Stimulated activated CD4-positive, alpha-beta T cell treated with anti-CD3 and anti-CD28 coated beads, TNF-alpha, amount 100 ng/mL, for 4 hours (primary cell): ENCODE measurements at regions not wholly inside any gene's neighbourhood (a gene's known extent, or its start where the extent isn't known, plus 50 kb on each side); places are given as distances from the start of the nearest gene placed in this dataset.
"Not testable (repeated sequence)": the region's sequence is repeated elsewhere in the genome, so short reads cannot be mapped to it uniquely, and the experiment has no call there.

Experiments
- DNase-seq, 3 experiments: peaks; one replicate each; pipeline ENCODE4 v3.0.0-alpha.2; 2020; ENCODE audit warnings: low read depth in 3 of 3

DNA sequence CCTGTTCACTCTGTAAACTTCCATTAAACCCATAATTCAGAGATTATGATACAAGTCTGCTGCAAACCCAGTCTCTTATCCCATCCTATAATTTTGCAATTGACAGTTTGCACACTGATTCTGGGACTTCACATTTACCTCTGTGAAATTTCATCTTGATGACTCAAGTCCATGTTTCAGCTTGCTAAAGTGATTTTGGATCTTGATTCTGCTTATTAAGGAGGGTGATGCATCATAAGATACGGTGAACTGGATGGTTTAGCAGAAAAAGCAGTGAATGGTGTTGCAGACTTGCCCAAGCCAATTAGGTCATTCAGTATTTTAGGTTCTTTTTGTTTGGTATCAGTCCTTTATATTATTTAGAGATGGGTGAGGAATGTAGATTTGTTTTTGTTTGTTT, 125.5 kb upstream of the PODXL start:
- DNase-seq, result no peak

DNA sequence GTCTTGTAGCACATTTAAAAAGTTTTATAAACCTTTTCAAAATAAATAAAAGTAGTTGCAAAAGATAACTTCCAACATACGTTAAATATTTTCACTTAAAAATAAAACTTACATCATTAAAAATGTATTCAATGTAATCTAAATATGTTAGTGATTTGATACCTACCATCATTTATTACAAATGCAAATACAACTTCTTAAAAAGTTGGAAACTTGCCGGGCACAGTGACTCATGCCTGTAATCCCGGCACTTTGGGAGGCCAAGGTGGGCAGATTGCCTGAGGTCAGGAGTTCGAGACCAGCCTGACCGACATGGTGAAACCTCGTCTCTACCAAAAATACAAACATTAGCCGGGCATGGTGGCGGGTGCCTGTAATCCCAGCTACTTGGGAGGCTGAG, 122.6 kb upstream of the PODXL start:
- DNase-seq, result not testable (repeated sequence)

DNA sequence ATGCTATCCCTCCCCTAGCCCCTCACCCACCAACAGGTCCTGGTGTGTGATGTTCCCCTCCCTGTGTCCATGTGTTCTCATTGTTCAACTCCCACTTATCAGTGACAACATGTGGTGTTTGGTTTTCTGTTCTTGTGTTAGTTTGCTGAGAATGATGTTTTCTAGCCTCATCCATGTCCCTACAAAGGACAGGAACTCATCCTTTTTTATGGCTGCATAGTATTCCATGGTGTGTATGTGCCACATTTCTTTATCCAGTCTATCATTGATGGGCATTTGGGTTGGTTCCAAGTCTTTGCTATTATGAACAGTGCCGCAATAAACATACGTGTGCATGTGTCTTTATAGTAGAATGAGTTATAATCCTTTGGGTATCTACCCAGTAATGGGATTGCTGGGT, 120.4 kb upstream of the PODXL start:
- not testable (repeated sequence) for DNase-seq

DNA sequence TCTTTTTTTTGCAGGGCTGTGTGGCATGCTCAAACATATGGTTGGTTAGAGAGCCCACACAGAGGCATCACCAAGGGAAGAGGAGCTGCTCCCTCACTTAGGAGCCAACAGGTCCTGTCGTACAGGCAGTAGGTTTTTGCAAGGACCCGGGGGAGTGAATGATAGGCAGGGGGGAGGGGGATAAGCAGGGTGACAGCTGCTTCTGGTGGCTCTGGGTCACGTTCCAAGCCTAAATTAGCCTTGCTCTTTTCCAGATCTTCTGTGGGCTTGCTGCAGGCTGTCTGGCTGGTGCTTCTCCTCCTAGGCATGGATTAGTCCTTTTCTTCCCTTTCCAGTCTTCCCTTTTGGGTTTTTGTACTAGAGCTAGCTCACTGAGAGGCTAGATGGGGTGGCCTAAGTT, 117.7 kb upstream of the PODXL start:
- DNase-seq, result no peak

DNA sequence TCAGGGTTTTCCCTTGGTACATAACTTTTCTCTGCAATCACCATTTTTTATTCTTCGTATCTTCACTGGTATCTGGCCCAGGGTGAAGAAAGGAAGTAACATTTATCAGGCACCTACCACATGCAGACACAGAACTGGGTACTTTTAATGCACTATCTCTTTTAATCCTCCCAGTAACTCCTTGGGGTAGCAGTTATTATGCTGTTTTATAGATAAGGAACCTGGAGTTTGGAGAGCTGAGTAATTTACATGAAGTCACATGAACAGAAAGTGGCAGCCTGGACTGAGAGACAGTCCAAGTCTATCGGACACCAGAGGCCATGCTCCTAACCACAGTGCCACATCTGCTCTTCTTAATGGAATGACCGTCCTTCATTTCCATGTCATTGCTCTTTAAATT, 117.1 kb upstream of the PODXL start:
- DNase-seq, result no peak

DNA sequence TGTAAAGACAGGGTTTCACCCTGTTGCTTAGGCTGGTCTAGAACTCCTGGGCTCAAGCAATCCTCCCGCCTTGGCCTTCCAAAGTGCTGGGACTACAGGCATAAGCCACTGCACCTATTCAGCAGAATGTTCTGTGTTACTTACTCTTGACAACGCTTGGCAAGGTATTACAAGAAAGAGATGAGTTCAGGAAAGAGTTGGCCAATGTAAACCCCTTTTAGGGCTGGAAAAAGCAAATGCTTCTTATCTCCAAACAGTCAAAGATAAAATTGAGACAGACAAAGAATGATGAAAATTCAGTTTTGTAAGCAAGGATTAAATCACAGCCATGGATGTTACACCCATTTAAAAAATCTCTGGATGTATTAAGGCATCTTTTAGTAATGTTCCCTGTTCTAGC, 114.0 kb upstream of the PODXL start:
- no peak for DNase-seq

DNA sequence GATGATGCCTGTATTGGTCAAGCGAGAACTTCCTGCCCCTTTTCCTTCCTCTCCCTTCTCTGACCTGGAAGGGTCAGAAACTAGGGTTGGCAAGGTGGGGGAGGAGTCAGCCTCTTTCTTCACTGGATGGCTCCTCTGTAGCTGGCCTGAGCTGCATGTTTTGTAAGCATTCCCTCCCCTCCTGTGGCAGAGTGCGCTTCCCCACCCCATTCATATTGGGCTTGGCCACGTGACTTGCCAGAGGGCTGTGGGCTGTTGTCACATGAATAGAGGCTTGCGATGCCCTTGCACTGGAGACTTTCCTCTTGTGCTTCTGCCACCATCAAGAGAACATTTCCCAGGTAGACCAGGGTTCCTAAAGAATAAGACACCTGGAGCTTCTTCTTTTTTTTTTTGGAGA, 111.3 kb upstream of the PODXL start:
- no peak for DNase-seq

DNA sequence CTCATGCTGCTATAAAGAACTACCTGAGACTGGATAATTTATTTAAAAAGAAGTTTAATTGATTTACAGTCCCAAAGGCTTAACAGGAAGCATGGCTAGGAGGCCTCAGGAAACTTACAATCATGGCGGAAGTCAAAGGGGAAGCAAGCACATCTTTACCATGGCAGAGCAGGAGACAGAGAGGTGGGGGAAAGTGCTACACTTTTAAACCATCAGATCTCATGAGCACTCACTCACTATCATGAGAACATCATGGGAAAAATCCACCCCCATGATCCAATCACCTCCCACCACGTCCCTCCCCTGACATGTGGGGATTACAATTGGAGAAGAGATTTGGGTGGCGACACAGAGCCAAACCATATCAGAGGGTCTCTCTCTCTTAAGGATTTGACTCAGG, 108.6 kb upstream of the PODXL start:
- no peak for DNase-seq

DNA sequence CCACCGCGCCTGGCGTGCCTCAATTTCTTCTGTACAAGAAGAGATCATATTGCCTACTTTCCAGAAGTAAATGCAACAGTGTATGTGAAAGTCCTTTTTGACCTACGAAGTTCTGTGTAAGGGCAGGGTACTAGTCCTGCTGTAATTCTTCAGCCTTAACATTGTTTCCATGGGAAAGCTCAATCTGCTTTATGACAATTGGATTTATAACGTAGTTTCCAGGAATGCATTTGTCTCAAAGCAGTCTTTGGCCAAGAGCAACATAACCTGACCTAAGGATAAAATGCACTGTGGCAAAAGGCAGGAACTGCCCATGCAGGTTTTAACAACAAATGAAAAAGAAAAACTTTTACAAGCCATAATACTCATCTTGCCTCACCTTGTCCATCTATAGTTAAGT, 108.1 kb upstream of the PODXL start:
- DNase-seq, result no peak

DNA sequence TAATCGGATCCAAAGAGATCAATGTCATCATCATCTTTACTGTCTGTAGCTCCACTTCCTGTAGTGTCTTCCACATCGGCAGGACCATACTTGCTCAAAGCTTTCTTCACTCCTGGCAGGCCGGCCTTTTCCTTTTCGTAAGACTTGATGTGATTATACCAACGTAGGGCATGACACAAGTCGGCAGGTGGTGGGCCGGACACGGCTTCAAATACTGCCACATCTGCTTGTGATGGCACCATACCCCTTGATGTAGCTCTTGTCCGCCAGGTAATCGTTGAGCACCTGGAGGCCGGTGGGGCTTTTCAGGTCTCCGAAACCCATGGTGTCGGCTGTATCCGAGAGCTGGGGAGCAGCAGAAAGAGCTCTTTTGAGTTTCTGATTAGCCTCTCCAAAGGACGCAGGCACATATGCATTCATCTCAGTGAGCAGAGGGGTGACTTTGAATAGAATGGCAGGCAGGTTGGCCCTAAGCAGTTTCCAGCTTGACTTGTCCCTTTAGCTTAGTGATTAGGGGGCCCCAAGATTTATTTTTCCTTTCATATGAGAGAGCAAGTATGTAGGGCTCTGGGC, 106.0 kb upstream of the PODXL start:
- not testable (repeated sequence) for DNase-seq

DNA sequence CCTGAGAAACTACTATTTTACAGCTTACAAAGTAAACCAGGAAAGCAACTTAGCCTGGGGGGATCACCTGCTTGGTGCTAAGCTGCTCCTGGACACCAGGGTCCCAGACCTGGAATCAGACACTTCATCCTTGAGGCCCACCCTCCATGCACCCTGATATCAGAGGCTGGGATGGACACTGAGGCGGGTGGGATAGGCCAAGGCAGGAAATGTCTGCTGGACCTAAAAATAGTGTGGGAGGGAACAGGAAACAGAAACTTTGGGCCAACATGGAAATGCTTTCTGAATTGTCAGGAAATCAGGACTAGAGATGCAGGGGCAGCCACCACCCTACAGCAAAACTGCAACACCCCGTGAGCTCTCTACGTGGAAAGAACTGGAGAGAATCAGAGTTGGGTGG, 101.5 kb upstream of the PODXL start:
- DNase-seq, result no peak

DNA sequence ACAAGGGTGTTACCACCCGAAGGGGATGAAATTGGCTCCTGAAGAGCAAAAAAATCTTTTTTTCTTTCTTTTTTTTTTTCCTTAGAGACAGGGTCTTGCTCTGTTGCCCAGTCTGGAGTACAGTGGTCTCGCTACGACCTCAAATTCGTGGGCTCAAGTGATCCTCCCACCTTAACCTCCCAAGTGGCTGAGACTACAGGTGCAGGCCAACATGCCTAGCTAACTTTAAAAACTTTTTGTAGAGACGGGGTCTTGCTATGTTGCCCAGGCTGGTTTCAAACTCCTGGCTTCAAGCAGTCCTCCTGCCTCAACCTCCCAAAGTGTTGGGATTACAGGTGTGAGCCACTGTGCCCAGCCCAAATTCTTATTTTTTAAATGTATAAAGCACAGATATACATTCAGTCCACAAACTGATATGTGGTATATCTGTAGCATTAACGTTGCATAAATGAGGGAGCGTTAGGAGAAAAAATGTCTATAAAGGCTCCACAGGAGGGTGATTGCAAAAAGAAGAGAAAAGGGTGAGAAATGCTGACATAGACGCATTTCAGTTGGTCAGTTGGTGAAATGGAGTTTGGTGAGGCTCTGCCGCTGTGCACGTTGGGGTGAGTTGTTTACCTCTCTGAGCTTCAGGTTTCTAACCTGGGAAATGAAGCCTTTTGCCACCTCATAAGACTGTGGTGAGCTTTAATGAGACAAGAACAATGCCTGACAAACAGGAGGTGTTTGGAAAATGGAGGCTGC, 100.7 kb upstream of the PODXL start:
- no peak for DNase-seq

DNA sequence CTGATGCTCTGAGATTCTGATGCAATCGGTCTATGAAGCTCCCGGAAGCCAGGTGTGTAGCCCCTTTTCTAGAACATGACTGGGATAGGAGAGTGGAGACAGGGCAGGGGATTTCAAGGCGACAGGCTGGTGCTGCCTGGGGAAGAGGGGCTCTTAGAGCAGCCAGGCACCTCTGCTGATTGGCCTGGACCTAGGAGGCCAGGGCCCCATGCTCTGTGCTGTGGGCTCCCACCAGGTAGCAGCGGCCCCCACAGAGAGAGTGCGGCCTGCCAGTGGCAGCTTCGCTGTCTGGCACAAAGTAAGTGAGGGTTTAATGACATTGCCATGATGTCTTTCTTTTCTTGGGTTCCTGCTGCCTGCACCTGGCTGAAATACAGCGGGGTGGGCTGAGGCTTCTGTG, 99.4 kb upstream of the PODXL start:
- no peak for DNase-seq

DNA sequence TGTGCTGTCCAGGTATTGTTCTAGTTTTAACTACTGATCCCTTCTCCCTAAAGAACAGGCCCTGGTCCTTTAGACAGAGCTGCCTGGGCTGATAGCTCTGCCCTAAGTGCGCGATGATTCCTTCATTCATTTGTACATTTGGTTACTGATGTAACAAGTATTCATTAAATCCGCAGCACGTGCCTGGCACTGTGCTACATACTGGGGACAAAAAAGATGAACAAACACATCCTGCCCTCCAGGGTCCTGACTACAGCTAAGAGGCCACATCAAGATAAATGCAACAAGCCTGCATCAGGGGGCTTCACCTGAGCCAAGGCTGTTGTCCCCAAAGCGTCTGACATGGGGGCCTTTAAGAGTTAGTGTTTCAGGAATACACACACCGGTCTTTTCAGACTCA, 99.0 kb upstream of the PODXL start:
- no peak for DNase-seq

DNA sequence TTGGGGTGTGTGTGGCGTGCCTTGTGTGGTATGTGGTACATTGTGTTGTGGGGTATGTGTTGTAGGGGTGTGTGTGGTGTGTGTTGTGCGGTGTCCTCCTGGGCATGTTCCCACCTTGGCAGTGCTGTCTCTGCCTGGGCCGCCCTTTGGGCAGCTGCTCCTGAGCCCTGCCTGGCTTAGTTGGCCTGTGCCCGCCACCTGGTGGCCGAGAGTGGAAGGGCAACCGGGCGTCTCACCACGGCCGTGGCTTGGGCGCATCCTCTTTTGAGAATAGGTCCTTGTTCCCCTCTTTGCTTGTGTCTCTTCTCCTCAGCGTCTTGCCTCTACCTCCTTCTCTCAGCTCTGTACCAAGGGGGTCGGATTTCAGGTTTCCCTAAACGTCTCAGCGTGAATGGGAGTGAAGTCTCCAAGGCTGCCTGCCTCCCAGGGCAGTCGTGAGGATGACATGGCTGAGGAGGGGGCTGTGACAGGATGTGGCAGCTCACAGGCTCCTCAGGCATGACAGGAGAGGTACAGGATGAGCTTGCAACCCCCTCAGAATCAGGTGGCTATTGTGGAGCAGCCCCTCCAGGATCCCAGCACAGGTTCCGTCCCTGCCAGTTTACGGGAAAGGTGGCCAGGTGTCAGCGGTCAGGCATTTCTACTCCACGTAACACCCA, 98.4 kb upstream of the PODXL start:
- DNase-seq, result peak; percentile 63 to 74 (median 64)

DNA sequence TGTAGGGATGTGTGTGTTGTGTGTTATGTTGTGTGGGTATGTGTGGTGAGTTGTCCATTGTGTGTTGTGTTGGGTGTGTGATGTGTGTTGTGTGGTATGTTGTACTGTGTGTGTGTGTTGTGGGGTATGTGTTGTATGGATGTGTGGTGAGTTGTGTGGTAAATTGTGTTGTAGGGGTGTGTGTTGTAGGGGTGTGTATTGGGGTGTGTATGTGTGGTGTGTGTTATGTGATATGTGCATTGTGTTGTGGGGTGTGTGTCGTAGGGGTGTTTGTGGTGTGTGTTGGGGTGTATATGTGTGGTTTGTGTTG, 97.8 kb upstream of the PODXL start:
- no peak for DNase-seq

DNA sequence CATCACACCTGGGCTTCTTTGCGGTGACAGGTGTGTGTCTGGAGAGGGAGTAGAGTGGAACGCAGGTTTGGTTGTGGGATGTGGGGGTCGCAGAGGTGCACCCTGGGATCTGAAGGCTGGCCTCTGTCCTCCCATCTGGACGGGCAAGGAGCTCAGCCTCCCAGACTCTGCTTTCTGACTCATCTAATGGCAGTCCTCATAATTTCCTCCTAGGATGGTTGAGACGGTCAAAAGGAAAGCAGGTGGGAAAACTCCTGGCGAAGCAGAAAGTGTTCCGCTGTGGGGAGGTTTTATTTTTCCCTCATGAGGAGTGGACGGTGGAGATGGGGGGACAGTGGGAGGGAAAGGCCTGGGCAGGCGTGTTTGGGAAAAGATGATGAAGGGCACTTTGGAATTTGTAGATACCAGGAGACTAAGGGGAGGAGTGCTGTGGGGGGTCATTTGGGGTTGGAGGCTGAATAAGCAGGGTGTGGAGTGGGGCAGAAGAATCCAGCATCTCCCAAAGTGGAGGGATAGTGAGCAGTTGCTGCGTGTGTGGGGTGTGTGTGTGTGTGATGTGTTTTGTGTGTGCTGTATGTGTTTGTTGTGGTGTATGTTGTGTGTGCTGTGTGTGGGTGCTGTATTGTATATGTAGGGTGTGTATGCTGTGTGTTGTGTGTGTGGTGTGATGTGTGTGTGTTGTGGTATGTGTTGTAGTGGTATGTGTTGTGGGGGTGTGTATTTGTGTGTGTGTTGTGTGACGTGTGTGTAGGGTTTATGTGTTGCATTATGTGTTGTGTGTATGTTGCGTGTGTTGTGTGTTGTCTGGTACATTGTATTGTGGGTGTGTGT, 97.2 kb upstream of the PODXL start:
- DNase-seq, result no peak

DNA sequence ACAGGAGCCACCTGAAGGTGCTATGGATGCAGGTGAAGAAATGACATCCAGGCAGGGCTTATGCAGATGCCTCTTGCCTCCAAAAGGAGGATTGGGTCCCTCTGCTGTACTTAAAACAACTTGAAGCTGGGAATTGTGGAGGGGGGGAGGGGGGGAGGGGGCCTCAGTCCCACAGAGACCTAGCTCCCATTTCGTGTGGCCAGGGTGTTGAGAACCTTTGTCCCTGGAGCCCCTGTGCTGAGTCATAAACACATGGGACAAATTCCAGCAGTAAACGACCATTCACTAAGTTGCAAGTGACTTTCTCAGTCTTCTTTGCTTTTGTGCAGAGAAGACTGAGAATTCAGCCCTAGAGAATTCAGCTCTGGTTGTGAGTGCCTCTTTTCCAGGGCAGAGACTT, 96.5 kb upstream of the PODXL start:
- no peak for DNase-seq

DNA sequence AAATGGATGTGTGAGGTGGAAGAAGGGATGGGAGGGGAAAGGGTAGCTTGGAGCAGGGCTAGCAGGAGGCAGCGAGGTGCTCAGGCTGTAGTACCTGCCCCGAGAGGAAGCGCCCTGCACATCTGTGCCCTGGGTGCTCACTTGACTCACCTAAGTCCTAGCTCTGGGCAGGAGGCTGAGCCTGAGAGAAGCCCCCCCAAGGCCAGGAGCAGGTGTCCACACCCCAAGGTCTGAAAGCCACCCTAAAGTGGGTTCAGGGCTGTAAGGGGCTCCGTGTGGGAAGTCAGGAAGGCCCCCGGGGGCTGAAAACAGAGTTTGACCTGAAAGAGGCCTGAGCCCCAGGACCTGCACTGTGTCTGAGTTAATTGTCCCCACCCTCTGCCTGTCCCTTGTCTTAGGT, 95.8 kb upstream of the PODXL start:
- DNase-seq, result no peak

DNA sequence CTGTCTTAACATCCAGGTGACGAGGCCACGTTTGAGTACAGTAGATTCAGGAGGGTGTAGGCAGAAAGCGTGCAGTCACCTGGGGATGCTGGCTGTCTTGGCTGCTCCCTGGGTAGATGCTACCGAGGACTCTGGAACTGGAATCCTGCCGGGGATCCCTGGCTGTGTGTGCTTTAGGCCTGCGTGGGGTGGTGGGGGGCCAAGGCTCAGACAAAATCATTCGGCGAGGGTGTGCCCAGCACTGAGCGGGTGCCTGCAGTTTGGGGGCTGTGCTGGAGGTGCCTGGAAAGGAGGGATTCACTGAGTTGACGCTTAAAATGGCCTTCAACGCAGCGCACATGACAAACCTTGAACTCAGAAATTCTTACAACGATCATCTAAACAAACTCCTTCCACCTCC, 93.5 kb upstream of the PODXL start:
- no peak for DNase-seq

DNA sequence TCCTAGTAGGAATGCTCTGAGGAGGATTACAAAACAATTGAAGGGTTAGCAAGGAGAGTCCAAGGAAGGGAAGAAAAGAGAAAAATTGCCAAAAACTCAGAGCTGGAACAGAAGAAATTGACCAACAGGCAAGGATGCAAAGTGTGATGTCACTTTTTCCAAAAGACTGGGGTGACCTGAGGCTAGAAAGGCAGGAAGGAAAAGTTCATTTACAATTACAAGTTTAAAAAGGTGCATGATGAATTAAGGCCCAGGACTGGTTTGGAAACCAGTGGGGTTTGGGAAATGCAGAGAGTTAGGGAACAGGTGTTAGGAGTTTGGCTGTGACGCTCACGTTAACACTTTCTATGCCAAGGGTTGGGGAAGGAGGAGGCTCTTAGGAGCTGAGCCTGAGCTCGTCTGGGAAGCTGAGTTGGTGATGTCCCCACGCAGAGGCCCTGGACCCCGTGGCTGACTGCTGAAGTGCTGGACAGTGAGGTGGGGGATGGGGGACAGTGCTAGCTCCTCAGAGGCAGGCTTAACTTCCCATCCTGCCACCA, 92.6 kb upstream of the PODXL start:
- DNase-seq, result no peak

DNA sequence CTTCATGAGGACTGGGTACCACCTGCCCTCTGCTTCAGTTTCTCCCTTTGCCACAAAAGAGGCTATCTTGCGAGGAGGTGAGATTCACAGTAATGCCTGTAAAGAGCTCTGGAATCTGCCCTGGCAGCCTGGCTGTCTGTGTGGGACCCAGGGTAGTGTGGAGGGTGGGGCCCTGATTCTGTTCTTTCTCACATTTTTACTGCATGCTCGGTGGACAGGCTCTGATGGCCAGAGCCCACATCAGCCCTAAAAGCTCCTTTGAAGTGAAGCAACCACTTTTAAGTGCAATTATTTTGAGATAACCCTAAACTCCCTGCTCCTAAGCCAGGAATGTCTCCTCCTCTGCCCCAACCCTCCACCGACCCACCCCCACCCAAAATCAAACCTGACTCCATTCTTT, 92.1 kb upstream of the PODXL start:
- no peak for DNase-seq
